SK-N-SH treated with all-trans-retinoic acid at 6 μM for 48 hours (cell line): ENCODE measurements at regions not wholly inside any gene's neighbourhood (a gene's known extent, or its start where the extent isn't known, plus 50 kb on each side); places are given as distances from the start of the nearest gene placed in this dataset.

ENCODE experiments used
- ARNTL ChIP-seq: fragments of 450-650 bp; formaldehyde crosslinking; IDR thresholded peaks from 2 replicates; pipeline ENCODE4 v1.5.0; 2020; ENCODE audit warnings: low read depth, mild to moderate bottlenecking, moderate library complexity, borderline replicate concordance
- ESRRG ChIP-seq: fragments of 250-450 bp; sonication (Bioruptor Pico); IDR thresholded peaks from 2 replicates; pipeline ENCODE4 v1.6.1; 2021; ENCODE audit warnings: mild to moderate bottlenecking
- ISL1 ChIP-seq: fragments of 250-450 bp; sonication (Bioruptor Pico); IDR thresholded peaks from 2 replicates; pipeline ENCODE4 v2.1.2; 2022; ENCODE audit warnings: mild to moderate bottlenecking, moderate library complexity
- OSR1 ChIP-seq: fragments of 250-450 bp; sonication (Bioruptor Pico); IDR thresholded peaks from 2 replicates; pipeline ENCODE4 v1.8.0; 2022; ENCODE audit warnings: moderate library complexity, mild to moderate bottlenecking, inconsistent platforms
- PATZ1 ChIP-seq: fragments of 250-450 bp; sonication (Bioruptor Pico); IDR thresholded peaks from 2 replicates; pipeline ENCODE4 v1.8.0; 2020; ENCODE audit warnings: mild to moderate bottlenecking, moderate library complexity, borderline replicate concordance
- RARB ChIP-seq: fragments of 250-450 bp; sonication (Bioruptor Pico); IDR thresholded peaks from 2 replicates; pipeline ENCODE4 v1.8.0; 2021; ENCODE audit warnings: mild to moderate bottlenecking, moderate library complexity
- TCF4 ChIP-seq: fragments of 250-450 bp; sonication (Bioruptor Pico); IDR thresholded peaks from 2 replicates; pipeline ENCODE4 v1.8.0; 2021; ENCODE audit warnings: mild to moderate bottlenecking, moderate library complexity, borderline replicate concordance
- TOX ChIP-seq: fragments of 250-450 bp; sonication (Bioruptor Pico); IDR thresholded peaks from 2 replicates; pipeline ENCODE4 v1.8.0; 2021; ENCODE audit warnings: mild to moderate bottlenecking, moderate library complexity, borderline replicate concordance
- ZC3H10 ChIP-seq: fragments of 250-450 bp; sonication (Bioruptor Pico); IDR thresholded peaks from 2 replicates; pipeline ENCODE4 v1.5.1; 2021; ENCODE audit warnings: mild to moderate bottlenecking, moderate library complexity
- ZFP3 ChIP-seq: fragments of 250-450 bp; sonication (Bioruptor Pico); IDR thresholded peaks from 2 replicates; pipeline ENCODE4 v1.5.0; 2020; ENCODE audit warnings: mild to moderate bottlenecking, moderate library complexity
- ZNF565 ChIP-seq: fragments of 450-650 bp; formaldehyde crosslinking; conservative IDR thresholded peaks from 2 replicates; pipeline ENCODE4 v1.5.0; 2020; ENCODE audit warnings: low read depth, mild to moderate bottlenecking, moderate library complexity
- TF ChIP-seq, protein P1 (sequence below): fragments of 250-450 bp; sonication (Bioruptor Pico); IDR thresholded peaks from 2 replicates; pipeline ENCODE4 v1.8.0; 2021; ENCODE audit warnings: low read depth, mild to moderate bottlenecking, moderate library complexity, borderline replicate concordance

DNA sequence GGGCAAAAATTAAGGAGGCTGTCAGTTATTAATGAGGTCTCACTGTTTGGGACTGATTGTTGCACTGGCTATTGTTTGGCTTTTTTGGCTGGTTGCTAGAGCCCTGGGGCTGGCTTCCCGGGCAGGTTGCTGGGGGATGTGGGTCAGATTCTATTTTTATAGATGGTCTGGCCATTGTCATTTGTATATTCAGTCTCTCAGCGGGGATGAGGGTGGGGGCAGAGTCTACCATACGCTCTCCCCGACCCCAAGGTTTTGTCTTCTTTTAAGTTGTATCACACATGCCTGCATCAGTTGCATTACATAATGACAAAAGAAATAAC, 84.3 kb upstream of the GRB10 start:
- TF ChIP-seq ZFP3 (CRISPR knock-in tag) = no peak
- no peak for TF ChIP-seq RARB (CRISPR knock-in tag)
- TF ChIP-seq TOX = no peak
- TF ChIP-seq ARNTL (CRISPR knock-in tag) = no peak
- TF ChIP-seq TCF4 = no peak
- no peak for TF ChIP-seq OSR1 (CRISPR knock-in tag)
- TF ChIP-seq ZC3H10 (CRISPR knock-in tag) = no peak
- no peak for TF ChIP-seq ISL1 (CRISPR knock-in tag)
- TF ChIP-seq, protein P1, sequence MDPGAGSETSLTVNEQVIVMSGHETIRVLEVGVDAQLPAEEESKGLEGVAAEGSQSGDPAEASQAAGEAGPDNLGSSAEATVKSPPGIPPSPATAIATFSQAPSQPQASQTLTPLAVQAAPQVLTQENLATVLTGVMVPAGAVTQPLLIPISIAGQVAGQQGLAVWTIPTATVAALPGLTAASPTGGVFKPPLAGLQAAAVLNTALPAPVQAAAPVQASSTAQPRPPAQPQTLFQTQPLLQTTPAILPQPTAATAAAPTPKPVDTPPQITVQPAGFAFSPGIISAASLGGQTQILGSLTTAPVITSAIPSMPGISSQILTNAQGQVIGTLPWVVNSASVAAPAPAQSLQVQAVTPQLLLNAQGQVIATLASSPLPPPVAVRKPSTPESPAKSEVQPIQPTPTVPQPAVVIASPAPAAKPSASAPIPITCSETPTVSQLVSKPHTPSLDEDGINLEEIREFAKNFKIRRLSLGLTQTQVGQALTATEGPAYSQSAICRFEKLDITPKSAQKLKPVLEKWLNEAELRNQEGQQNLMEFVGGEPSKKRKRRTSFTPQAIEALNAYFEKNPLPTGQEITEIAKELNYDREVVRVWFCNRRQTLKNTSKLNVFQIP = no peak
- TF ChIP-seq ZNF565 (CRISPR knock-in tag) = no peak
- TF ChIP-seq PATZ1 = no peak
- no peak for TF ChIP-seq ESRRG (CRISPR knock-in tag)
